GM12878 (cell line): ENCODE measurements at regions not wholly inside any gene's neighbourhood (a gene's known extent, or its start where the extent isn't known, plus 50 kb on each side); places are given as distances from the start of the nearest gene placed in this dataset.

Source experiments
- BACH1 ChIP-seq: fragments of 450-650 bp; IDR thresholded peaks from 2 replicates; pipeline ENCODE4 v1.6.1; 2017; ENCODE audit warnings: mild to moderate bottlenecking, borderline replicate concordance
- CBFB ChIP-seq: IDR thresholded peaks from 2 replicates; pipeline ENCODE4 v1.6.1; 2016; ENCODE audit warnings: antibody characterized with exemption, low read depth
- CBX5 ChIP-seq: sonication (generic); IDR thresholded peaks from 2 replicates; pipeline ENCODE4 v1.6.1; 2016; ENCODE audit warnings: low read depth, moderate library complexity, mild to moderate bottlenecking, inconsistent platforms
- CEBPB ChIP-seq, 2 experiments: fragments of 150-350 bp in 1 of 2; IDR thresholded peaks; 2 replicates each; pipeline ENCODE4 v1.6.1; 2012 to 2014; ENCODE audit warnings: low read depth in 2 of 2, low read length in 2 of 2, borderline replicate concordance in 1 of 2, inconsistent platforms in 1 of 2
- CHD1 ChIP-seq: IDR thresholded peaks from 2 replicates; pipeline ENCODE4 v1.6.1; 2012; ENCODE audit warnings: low read depth, low read length, improper control_type of control experiment
- DPF2 ChIP-seq: fragments of 450-650 bp; IDR thresholded peaks from 2 replicates; pipeline ENCODE4 v1.6.1; 2017; ENCODE audit warnings: mild to moderate bottlenecking
- EED ChIP-seq: sonication (generic); IDR thresholded peaks from 2 replicates; pipeline ENCODE4 v1.6.1; 2016; ENCODE audit warnings: antibody characterized with exemption, low read depth
- EZH2 ChIP-seq: IDR thresholded peaks from 2 replicates; pipeline ENCODE4 v1.6.1; 2012; ENCODE audit warnings: low read depth, mild to moderate bottlenecking, control low read depth, inconsistent platforms, low read length, borderline replicate concordance; ENCODE audit not compliant: control insufficient read depth
- HCFC1 ChIP-seq: fragments of 150-350 bp; IDR thresholded peaks from 2 replicates; pipeline ENCODE4 v1.6.1; 2014; ENCODE audit warnings: low read length
- HDAC6 ChIP-seq: fragments of 200-600 bp; sonication (generic); IDR thresholded peaks from one replicate; pipeline ENCODE4 v1.8.0; 2017; ENCODE audit warnings: antibody characterized with exemption; ENCODE audit not compliant: unreplicated experiment
- KDM1A ChIP-seq: fragments of 200-600 bp; sonication (generic); IDR thresholded peaks from 2 replicates; pipeline ENCODE4 v1.6.1; 2016; ENCODE audit warnings: borderline replicate concordance
- MLLT1 ChIP-seq: fragments of 450-650 bp; IDR thresholded peaks from 2 replicates; pipeline ENCODE4 v1.6.1; 2016; ENCODE audit warnings: mild to moderate bottlenecking
- NFXL1 ChIP-seq: fragments of 450-650 bp; IDR thresholded peaks from 2 replicates; pipeline ENCODE4 v1.6.1; 2017; ENCODE audit warnings: antibody characterized with exemption, mild to moderate bottlenecking, borderline replicate concordance
- NR2C1 ChIP-seq: fragments of 450-650 bp; IDR thresholded peaks from 2 replicates; pipeline ENCODE4 v1.6.1; 2017; ENCODE audit warnings: antibody characterized with exemption, mild to moderate bottlenecking, moderate library complexity
- POLR2A ChIP-seq: IDR thresholded peaks from 2 replicates; pipeline ENCODE4 v1.6.1; 2011; ENCODE audit warnings: low read depth, mild to moderate bottlenecking, low read length
- RAD51 ChIP-seq: fragments of 450-650 bp; IDR thresholded peaks from 2 replicates; pipeline ENCODE4 v1.6.1; 2016; ENCODE audit warnings: moderate library complexity, mild to moderate bottlenecking, inconsistent platforms
- RCOR1 ChIP-seq: conservative IDR thresholded peaks from 2 replicates; pipeline ENCODE4 v1.6.1; 2012; ENCODE audit warnings: low read depth, low read length, improper control_type of control experiment
- REST ChIP-seq: IDR thresholded peaks from 2 replicates; pipeline ENCODE4 v1.6.1; 2012; ENCODE audit warnings: mild to moderate bottlenecking, low read depth, low read length
- RUNX3 ChIP-seq: IDR thresholded peaks from 2 replicates; pipeline ENCODE4 v1.6.1; 2012; ENCODE audit warnings: low read length, inconsistent platforms
- SIX5 ChIP-seq: IDR thresholded peaks from 2 replicates; pipeline ENCODE4 v1.6.1; 2011; ENCODE audit warnings: mild to moderate bottlenecking, low read depth, low read length, moderate library complexity; ENCODE audit not compliant: severe bottlenecking
- SKIL ChIP-seq: fragments of 450-650 bp; IDR thresholded peaks from 2 replicates; pipeline ENCODE4 v1.6.1; 2017; ENCODE audit warnings: mild to moderate bottlenecking, low read depth, inconsistent platforms; ENCODE audit not compliant: poor library complexity, severe bottlenecking
- SP1 ChIP-seq: IDR thresholded peaks from one replicate; pipeline ENCODE4 v1.6.1; 2011; ENCODE audit warnings: low read depth, low read length
- ZBED1 ChIP-seq: IDR thresholded peaks from 2 replicates; pipeline ENCODE4 v1.6.1; 2016; ENCODE audit warnings: borderline replicate concordance
- ZSCAN29 ChIP-seq: fragments of 450-650 bp; IDR thresholded peaks from 2 replicates; pipeline ENCODE4 v1.6.1; 2017; ENCODE audit warnings: mild to moderate bottlenecking, moderate library complexity

- no peak for TF ChIP-seq POLR2A
- TF ChIP-seq SIX5, result no peak
- no peak for TF ChIP-seq CHD1
- TF ChIP-seq RCOR1, result no peak
- no peak for TF ChIP-seq NFXL1
- TF ChIP-seq BACH1, result no peak; the same call in 1 of the 2 replicates
- TF ChIP-seq HDAC6, result no peak
- peak; percentile 11 for TF ChIP-seq SP1
- no peak for TF ChIP-seq KDM1A
- no peak for TF ChIP-seq ZSCAN29
- no peak for TF ChIP-seq RUNX3
- TF ChIP-seq RAD51, result no peak
- no peak for TF ChIP-seq CBFB
- peak; percentile 85 for TF ChIP-seq DPF2
- TF ChIP-seq REST, result no peak
- TF ChIP-seq EED, result no peak
- TF ChIP-seq EZH2, result no peak
- no peak for TF ChIP-seq CBX5
- no peak for TF ChIP-seq MLLT1
- no peak for TF ChIP-seq CEBPB (IDR thresholded peaks at IDR 0.05; ENCODE audit: borderline replicate concordance in 1 of 2, low read depth in 2 of 2, low read length in 2 of 2)
- no peak for TF ChIP-seq SKIL
- no peak for TF ChIP-seq NR2C1
- TF ChIP-seq HCFC1, result no peak
- TF ChIP-seq ZBED1, result no peak
Observed at GRCh38 chr18:42229211-42230210, 274.5 kb downstream of the PIK3C3 start (continued).
